GM18511 (cell line): ENCODE measurements at regions not wholly inside any gene's neighbourhood (a gene's known extent, or its start where the extent isn't known, plus 50 kb on each side); places are given as distances from the start of the nearest gene placed in this dataset.
"Not testable (repeated sequence)": the region's sequence is repeated elsewhere in the genome, so short reads cannot be mapped to it uniquely, and the experiment has no call there.

Experiments used
- ATAC-seq: cut with Tn5 transposase; IDR thresholded peaks from one replicate; pipeline ENCODE4 v1.9.1; 2021; ENCODE audit warnings: mild to moderate bottlenecking, moderate library complexity; ENCODE audit not compliant: unreplicated experiment

DNA sequence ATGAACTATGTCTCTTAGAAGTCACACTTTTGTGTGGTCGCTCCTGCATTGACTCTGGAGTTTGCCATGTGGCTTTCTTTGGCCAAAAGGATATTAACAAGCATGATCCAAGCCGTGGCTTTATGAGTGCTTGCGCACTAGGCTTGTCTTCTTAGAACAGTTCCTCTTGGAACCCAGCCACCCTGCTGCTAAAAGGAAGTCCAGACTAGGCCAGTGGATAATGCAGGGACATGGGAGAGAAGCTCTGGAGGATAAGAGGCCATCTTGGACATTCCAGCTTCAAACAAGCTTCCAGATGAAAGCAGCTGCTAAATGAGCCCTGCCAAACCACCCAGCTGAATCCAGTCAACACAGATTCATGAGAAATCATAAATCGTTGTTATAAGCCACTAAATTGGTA is 346.4 kb downstream of the CDC5L start:
- ATAC-seq = no peak

DNA sequence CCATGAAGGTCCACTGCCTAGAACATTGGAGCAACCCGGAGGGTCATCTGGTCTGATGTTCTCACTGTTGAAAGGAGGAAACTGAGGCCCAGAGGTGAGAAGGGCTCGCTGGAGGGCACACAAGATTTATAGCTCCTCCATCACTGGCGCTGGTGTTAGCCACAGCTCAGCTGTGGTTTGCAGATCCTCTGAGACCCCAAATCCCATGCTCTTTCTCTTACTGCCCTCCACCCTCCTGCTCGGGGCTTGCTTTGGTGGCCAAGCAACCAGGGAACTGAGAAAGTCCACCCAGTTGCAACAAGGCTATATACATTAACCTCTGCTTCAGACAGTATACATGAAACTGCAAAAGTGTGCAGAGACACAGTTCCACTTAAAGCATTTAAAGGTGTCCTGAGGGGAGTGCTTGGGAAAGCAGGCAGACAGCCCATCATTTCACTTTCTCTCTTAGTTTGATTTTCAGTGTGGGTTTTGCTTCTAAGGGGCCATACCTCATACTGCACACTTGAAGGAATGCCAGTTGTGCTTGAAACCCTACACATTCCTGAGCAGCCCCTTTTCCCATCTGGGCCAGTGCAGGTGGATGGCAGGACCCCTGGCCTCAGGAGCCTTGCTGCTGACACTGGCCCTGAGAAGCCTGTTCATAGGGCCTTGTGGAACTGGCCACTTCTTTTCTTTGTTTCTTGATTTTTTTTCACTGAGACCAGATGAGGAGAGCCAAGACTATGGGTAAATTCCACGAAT is 347.6 kb downstream of the CDC5L start:
- ATAC-seq = peak; percentile 15

DNA sequence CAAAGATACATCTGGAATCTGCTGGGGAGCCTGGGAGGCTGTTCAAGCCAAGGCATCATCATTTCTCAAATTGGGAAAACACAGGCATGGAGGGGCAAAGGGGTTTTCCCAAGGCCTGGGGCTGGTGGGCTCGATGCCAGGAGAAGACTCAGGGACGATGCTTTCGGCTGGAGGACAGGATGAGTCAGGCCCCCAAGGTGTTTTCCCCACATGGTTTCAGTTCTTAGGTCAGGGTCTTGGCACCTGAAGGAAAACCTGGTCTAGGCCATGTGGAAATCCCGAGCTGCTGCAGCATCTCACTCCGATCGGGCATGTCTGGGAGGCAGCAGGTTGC is 348.1 kb downstream of the CDC5L start:
- peak; percentile 54 for ATAC-seq

DNA sequence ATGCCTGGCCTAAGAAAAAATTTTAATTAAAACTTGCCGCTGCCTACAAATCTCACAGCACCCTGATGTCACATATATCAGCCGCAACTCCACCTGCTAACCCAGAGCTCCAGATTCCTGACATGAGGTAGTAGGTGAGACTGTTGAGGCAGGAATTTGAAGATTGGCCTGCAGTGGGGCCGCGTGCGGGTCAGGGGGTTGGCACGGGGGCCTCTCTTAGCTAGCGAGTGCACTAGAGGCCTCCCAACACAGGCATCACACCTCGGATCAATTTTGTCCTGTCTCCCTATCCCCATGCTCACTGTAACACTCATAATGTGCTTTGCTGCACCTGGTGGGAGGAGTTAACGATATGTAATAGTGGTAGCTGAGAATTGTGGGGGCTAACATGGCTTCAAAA is 349.8 kb downstream of the CDC5L start:
- ATAC-seq = no peak

DNA sequence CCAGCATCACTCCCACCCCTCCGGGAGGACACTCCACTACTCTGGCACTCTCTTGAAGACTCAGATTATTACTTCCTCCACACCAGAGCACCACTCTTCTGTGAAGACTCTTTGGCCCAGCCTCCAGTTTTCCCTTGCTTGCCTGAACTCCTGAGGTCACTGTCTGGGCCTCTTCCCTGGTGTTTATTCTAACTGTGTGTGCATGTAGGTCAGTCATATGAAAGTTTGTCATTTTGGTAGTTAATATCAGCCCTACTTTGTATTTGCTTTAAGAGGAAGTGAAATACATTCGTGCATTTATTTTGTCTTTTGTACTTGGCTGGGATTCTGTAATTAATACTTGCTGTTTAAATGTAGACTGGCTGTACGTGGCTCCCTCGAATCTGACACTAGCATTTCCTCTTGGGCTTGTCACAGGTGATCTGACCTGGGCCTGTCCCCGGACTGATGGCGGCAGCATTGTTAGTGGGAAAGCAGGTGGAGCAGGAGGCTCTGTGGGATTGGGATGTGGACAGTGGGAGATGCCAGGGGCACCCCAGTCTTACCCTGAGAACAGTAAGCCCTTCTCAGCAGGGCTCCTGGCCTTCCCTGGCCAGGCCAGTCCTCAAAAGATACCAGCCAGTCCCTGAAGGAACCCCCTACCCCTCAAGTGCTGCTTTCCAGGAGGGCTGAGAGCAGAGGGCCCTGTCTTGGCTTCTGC is 350.5 kb downstream of the CDC5L start:
- peak; percentile 25 for ATAC-seq

- peak; percentile 49 for ATAC-seq
Observed at GRCh38 chr6:44738601-44739146, 351.2 kb downstream of the CDC5L start.

- ATAC-seq = no peak
Observed at GRCh38 chr6:44739181-44739580, 351.7 kb downstream of the CDC5L start.

DNA sequence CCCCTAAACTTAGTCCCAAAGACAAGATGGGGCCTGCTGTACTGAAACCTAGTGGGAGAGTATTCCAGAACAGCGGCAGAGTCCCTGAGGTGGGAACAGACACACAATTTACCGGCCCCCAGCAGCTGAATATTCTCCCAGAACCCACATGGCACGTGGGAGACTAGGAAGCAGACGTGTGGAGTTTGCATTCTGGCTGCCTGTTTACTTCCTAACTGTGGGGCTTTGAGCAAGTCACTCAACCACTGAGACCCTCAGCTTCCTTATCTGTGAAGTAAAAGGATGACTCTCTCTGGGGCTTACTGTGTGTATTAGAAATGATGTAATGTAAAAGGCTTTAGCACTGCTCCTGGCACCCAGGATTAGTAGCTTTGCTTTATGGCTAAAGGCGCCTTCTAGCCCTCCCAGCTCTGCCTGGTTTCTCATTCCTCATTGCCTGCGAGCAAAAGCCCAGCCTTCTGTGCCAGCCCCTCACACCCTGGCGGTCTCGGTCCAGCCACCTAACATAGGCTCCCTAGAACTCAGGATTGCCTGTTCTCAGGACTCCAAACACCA is 353.1 kb downstream of the CDC5L start:
- no peak for ATAC-seq

DNA sequence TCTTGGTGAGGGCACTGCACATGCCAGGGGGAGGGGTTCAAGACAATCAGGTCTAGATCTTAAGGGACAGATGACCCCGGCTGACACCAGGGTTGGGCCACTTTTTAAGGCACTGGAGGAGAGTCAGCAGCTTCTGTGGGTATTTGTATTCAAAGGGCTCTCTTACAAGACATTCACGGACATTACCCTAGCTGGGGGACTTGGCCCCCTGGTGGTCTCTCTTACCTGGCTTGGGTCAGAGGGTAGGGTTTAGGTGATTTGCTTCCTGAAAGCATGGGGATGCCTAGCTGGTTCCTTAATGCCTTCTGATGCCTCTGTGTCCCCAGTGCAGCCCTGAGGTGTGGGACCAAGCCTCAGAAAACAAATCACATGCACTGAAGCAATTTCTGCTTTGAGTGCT is 354.7 kb downstream of the CDC5L start:
- ATAC-seq = no peak

GRCh38 chr6:44742828-44743372 is 355.4 kb downstream of the CDC5L start:
- ATAC-seq = no peak

DNA sequence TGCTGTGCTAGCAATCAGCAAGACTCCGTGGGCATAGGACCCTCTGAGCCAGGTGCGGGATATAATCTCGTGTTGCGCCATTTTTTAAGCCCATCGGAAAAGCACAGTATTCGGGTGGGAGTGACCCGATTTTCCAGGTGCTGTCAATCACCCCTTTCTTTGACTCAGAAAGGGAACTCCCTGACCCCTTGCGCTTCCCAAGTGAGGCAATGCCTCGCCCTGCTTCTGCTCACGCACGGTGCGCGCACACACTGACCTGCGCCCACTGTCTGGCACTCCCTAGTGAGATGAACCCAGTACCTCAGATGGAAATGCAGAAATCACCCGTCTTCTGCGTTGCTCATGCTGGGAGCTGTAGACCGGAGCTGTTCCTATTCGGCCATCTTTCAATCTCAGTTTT is 372.6 kb downstream of the CDC5L start:
- not testable (repeated sequence) for ATAC-seq

- no peak for ATAC-seq
Observed at GRCh38 chr6:44761046-44761445, 373.5 kb downstream of the CDC5L start.

DNA sequence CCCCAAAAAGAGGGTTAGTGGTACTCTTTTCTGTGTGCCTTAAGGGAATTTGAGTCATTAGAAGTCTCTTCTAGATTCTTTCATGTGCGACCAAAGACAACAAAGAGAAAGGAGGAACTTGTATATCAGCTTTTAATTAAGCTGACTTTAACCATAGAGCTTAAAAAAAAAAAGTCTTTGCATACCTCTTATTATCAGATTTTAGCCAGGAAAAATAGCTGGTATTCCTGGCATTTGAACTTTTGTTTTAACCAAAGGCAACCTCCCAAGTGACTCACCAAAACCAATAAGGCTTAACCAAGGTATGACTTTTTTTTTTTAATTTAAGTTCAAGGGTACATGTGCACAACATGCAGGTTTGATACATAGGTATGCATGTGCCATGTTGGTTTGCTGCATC is 375.0 kb downstream of the CDC5L start:
- ATAC-seq = no peak

DNA sequence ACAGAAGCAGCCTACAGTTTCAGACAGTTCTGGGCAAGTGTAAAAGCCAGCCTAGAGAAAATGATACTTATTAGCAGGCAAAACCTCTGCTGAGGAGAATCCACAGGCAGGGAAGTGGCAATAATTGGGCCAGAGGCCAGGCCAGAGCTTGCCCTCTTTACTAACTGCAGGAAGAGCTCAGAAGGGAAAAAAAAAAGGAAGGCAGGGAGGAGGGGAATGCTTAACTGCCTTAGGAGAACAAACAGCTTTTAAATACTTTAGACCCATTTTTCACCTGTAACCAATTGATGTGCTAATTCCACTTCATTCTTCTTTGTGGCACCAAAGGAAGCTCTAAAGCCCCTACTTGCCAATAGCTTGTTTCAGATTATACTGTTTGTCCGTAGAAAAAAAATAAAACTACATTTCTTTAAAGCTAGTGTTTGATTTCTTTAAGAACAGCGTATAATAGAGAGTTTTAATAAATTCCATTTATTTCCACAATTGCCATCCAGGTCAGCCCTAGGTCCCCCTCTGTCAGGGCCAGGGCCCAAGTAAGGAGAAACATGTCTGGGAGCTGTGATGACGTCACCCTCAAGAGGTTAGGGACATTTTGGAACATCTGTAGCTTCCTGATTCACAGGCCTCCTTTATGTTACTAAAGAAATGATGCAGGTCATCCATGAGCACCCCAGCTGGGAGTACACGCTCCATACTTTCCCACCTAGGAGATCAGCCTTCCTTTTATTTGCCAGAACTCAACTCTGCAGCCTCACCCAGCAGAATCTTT is 384.3 kb downstream of the CDC5L start:
- no peak for ATAC-seq

- ATAC-seq = no peak
Observed at GRCh38 chr6:44772838-44773237, 385.3 kb downstream of the CDC5L start.

DNA sequence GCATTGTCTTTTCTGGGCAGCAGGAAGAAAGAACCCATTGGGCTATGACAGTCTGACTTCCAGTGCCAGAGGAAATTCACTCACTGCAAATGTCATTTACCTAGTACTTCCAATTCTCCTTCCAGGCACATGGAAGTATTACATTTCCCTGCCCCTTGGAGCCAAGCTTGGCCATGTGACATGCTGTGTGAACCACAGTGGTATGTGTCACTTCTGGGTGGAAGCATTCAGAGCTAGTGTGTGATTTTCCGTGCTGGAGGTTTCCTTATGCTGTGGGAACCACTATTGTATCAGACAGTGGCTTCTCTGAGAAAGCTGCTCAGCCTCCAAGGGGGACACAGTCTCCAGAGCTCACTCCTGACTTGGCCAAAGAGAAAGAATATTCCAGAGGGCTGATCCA is 387.6 kb downstream of the CDC5L start:
- ATAC-seq = no peak

DNA sequence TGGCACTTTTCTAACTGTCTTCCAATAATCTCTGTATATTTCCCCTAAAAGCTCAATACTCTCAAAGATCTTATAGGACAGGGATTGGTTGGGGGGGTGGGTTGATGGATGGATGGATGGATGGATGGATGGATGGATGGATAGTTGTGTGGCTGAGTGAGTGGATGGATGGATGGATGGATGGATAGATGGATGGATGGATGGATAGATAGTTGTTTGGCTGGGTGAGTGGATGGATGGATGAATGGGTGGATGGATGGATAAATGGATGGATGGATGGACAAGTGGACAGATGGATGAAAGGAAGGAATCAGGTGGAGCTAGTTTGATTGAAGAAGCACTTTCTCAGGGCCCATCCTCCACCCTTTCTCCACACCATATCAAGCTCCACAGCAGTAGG is 388.8 kb downstream of the CDC5L start:
- no peak for ATAC-seq

DNA sequence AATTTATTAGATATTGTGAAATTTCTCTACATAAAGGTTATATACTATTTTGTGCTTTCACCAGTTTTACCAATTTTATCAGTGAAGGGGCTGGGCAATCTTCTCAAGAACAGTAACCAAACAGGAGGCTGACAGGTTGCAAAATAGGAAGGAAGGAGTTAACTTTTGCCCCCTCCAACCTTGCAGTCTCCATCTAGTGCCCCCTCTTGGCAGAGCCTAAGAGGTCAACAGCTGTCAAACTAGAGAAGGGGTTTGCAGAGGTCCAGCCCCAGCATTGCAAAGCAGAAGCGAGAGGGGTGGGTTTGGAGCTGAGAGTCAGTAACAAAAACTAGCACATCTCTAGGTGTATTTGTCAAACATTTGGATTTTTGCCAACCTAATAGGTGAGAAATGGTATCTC is 391.0 kb downstream of the CDC5L start:
- ATAC-seq = no peak
